Mononuclear cell (primary cell): ENCODE measurements at regions not wholly inside any gene's neighbourhood (a gene's known extent, or its start where the extent isn't known, plus 50 kb on each side); places are given as distances from the start of the nearest gene placed in this dataset.
"Not testable (repeated sequence)": the region's sequence is repeated elsewhere in the genome, so short reads cannot be mapped to it uniquely, and the experiment has no call there.

Experiments
- H3K27me3 ChIP-seq: 2 replicates; pipeline ENCODE4 v1.6.0; 2011; ENCODE audit warnings: low read length, control low read depth; ENCODE audit not compliant: insufficient read depth
- H3K4me1 ChIP-seq: 2 replicates; pipeline ENCODE4 v1.5.1; 2011; ENCODE audit warnings: mild to moderate bottlenecking, low read length, control low read depth; ENCODE audit not compliant: insufficient read depth
- H3K4me3 ChIP-seq: 2 replicates; pipeline ENCODE4 v1.5.1; 2011; ENCODE audit warnings: mild to moderate bottlenecking, low read length, moderate library complexity
- H3K9me3 ChIP-seq: 2 replicates; pipeline ENCODE4 v1.5.1; 2011; ENCODE audit warnings: low read depth, mild to moderate bottlenecking, control low read depth, low read length

- H3K4me1 ChIP-seq, result no peaks in the 10 kb centered on the region
- no peaks in the 10 kb centered on the region for H3K27me3 ChIP-seq
- no peak overlapping the region for H3K4me3 ChIP-seq
- H3K9me3 ChIP-seq, result no peaks in the 10 kb centered on the region
These were observed 1344.3 kb upstream of the LRRTM3 start for GRCh38 chr10:65581426-65582026.

- no peak overlapping the region for H3K4me3 ChIP-seq
- peaks cover 7% of the 10 kb centered on the region for H3K9me3 ChIP-seq
- H3K4me1 ChIP-seq, result no peaks in the 10 kb centered on the region
These were observed 1323.5 kb upstream of the LRRTM3 start for GRCh38 chr10:65602182-65602865.

GRCh38 chr10:65611592-65611991 lies 1314.2 kb upstream of the LRRTM3 start:
- Histone ChIP-seq H3K9me3 (peaks cover 8% of the 10 kb centered on the region), H3K4me3 (no peak overlapping the region), H3K4me1 (no peaks in the 10 kb centered on the region), H3K27me3 (no peaks in the 10 kb centered on the region)

More at GRCh38 chr10:65602182-65602865, 1323.5 kb upstream of the LRRTM3 start:
- H3K27me3 ChIP-seq, result no peaks in the 10 kb centered on the region

- Histone ChIP-seq H3K4me1 (no peaks in the 10 kb centered on the region), H3K9me3 (peaks cover 15% of the 10 kb centered on the region), H3K4me3 (no peak overlapping the region), H3K27me3 (no peaks in the 10 kb centered on the region)
These were observed 1310.8 kb upstream of the LRRTM3 start for GRCh38 chr10:65614956-65615565.

- no peaks in the 10 kb centered on the region for H3K4me1 ChIP-seq
- no peak overlapping the region for H3K4me3 ChIP-seq
- no peaks in the 10 kb centered on the region for H3K27me3 ChIP-seq
- peaks cover 15% of the 10 kb centered on the region for H3K9me3 ChIP-seq
These were observed 1307.7 kb upstream of the LRRTM3 start for GRCh38 chr10:65618126-65618525.

- H3K4me1 ChIP-seq, result no peaks in the 10 kb centered on the region
- no peak overlapping the region for H3K4me3 ChIP-seq
- H3K9me3 ChIP-seq, result peaks cover 7% of the 10 kb centered on the region
- H3K27me3 ChIP-seq, result no peaks in the 10 kb centered on the region
These were observed 1305.3 kb upstream of the LRRTM3 start for GRCh38 chr10:65620404-65621048.

GRCh38 chr10:65622608-65623007 lies 1303.2 kb upstream of the LRRTM3 start:
- no peaks in the 10 kb centered on the region for H3K27me3 ChIP-seq
- no peaks in the 10 kb centered on the region for H3K4me1 ChIP-seq
- H3K4me3 ChIP-seq, result no peak overlapping the region
- peaks cover 7% of the 10 kb centered on the region for H3K9me3 ChIP-seq

- Histone ChIP-seq H3K4me1 (no peaks in the 10 kb centered on the region), H3K4me3 (no peak overlapping the region), H3K27me3 (no peaks in the 10 kb centered on the region), H3K9me3 (peaks cover 9% of the 10 kb centered on the region)
These were observed 1297.2 kb upstream of the LRRTM3 start for GRCh38 chr10:65628493-65629139.

GRCh38 chr10:65660006-65660405 lies 1265.8 kb upstream of the LRRTM3 start:
- no peak overlapping the region for H3K4me3 ChIP-seq
- H3K27me3 ChIP-seq, result no peaks in the 10 kb centered on the region
- no peaks in the 10 kb centered on the region for H3K4me1 ChIP-seq
- peaks cover 7% of the 10 kb centered on the region for H3K9me3 ChIP-seq

- no peaks in the 10 kb centered on the region for H3K27me3 ChIP-seq
- no peaks in the 10 kb centered on the region for H3K9me3 ChIP-seq
- H3K4me1 ChIP-seq, result no peaks in the 10 kb centered on the region
- H3K4me3 ChIP-seq, result no peak overlapping the region
These were observed 1255.7 kb upstream of the LRRTM3 start for GRCh38 chr10:65670087-65670486.

GRCh38 chr10:65670596-65670995 lies 1255.2 kb upstream of the LRRTM3 start:
- not testable (repeated sequence) for H3K4me1 ChIP-seq, H3K9me3 ChIP-seq, H3K27me3 ChIP-seq, H3K4me3 ChIP-seq

- Histone ChIP-seq H3K4me3 (no peak overlapping the region), H3K27me3 (no peaks in the 10 kb centered on the region), H3K9me3 (no peaks in the 10 kb centered on the region), H3K4me1 (no peaks in the 10 kb centered on the region)
These were observed 1250.6 kb upstream of the LRRTM3 start for GRCh38 chr10:65675236-65675635.

- H3K4me1 ChIP-seq, result no peaks in the 10 kb centered on the region
- H3K9me3 ChIP-seq, result no peaks in the 10 kb centered on the region
- H3K4me3 ChIP-seq, result no peak overlapping the region
- H3K27me3 ChIP-seq, result no peaks in the 10 kb centered on the region
These were observed 1240.9 kb upstream of the LRRTM3 start for GRCh38 chr10:65684896-65685295.

GRCh38 chr10:65701168-65701776 lies 1224.6 kb upstream of the LRRTM3 start:
- no peaks in the 10 kb centered on the region for H3K4me1 ChIP-seq
- H3K27me3 ChIP-seq, result no peaks in the 10 kb centered on the region
- H3K4me3 ChIP-seq, result no peak overlapping the region
- H3K9me3 ChIP-seq, result no peaks in the 10 kb centered on the region

- no peaks in the 10 kb centered on the region for H3K4me1 ChIP-seq
- H3K9me3 ChIP-seq, result no peaks in the 10 kb centered on the region
- no peaks in the 10 kb centered on the region for H3K27me3 ChIP-seq
- H3K4me3 ChIP-seq, result no peak overlapping the region
These were observed 1217.8 kb upstream of the LRRTM3 start for GRCh38 chr10:65708057-65708456.
